WTC11 (cell line): ENCODE measurements at regions not wholly inside any gene's neighbourhood (a gene's known extent, or its start where the extent isn't known, plus 50 kb on each side); places are given as distances from the start of the nearest gene placed in this dataset.

Experiments
- ATAC-seq: fragments of 200-7000 bp; cut with Tn5 transposase; 2 replicates; pipeline ENCODE4 v1.10.0; 2021; ENCODE audit warnings: mild to moderate bottlenecking, moderate library complexity
- CTCF ChIA-PET: fragments of 300-600 bp; sonication (Branson Sonifier 250); formaldehyde crosslinking; loops from one replicate; lab custom pipeline; 2021; ENCODE audit warnings: antibody characterized with exemption; lab: Charles Lee
- POLR2A ChIA-PET: fragments of 350-600 bp; sonication (Branson Sonifier 250); formaldehyde crosslinking; loops from one replicate; lab custom pipeline; 2021; ENCODE audit warnings: antibody characterized with exemption; lab: Charles Lee
- DNase-seq: peaks from one replicate; pipeline ENCODE4 v3.0.0; 2021; ENCODE audit warnings: low spot score
- H3K27ac Mint-ChIP-seq: 2 replicates; pipeline ENCODE4 v1.8.0; 2021; ENCODE audit warnings: mixed read lengths
- H3K27me3 Mint-ChIP-seq: 2 replicates; pipeline ENCODE4 v1.8.0; 2021; ENCODE audit warnings: low read depth, mild to moderate bottlenecking, moderate library complexity, mixed read lengths
- H3K36me3 Mint-ChIP-seq: 2 replicates; pipeline ENCODE4 v1.8.0; 2021; ENCODE audit warnings: mixed read lengths
- H3K4me1 Mint-ChIP-seq: 2 replicates; pipeline ENCODE4 v1.8.0; 2022; ENCODE audit warnings: mixed read lengths
- H3K4me3 Mint-ChIP-seq: 2 replicates; pipeline ENCODE4 v1.8.0; 2021; ENCODE audit warnings: mild to moderate bottlenecking, moderate library complexity, mixed read lengths
- H3K9me3 Mint-ChIP-seq: 2 replicates; pipeline ENCODE4 v1.8.0; 2021; ENCODE audit warnings: mixed read lengths
- ELF4 ChIP-seq: sonication (generic); formaldehyde crosslinking; IDR thresholded peaks from 2 replicates; pipeline ENCODE4 v1.8.1; 2022; ENCODE audit warnings: low read depth, mild to moderate bottlenecking, moderate library complexity, missing genetic modification reagents
- FOXJ3 ChIP-seq: sonication (generic); formaldehyde crosslinking; IDR thresholded peaks from 2 replicates; pipeline ENCODE4 v1.9.0; 2021; ENCODE audit warnings: missing genetic modification reagents, mild to moderate bottlenecking, borderline replicate concordance
- FOXK1 ChIP-seq: sonication (generic); formaldehyde crosslinking; IDR thresholded peaks from 2 replicates; pipeline ENCODE4 v1.8.0; 2022; ENCODE audit warnings: mild to moderate bottlenecking, moderate library complexity, missing genetic modification reagents
- HMGA2 ChIP-seq: fragments of 250-450 bp; sonication (Bioruptor Pico); IDR thresholded peaks from 2 replicates; pipeline ENCODE4 v1.4.0; 2021; ENCODE audit warnings: mild to moderate bottlenecking, moderate library complexity
- MXD4 ChIP-seq: fragments of 250-450 bp; sonication (Bioruptor Pico); IDR thresholded peaks from 2 replicates; pipeline ENCODE4 v1.8.0; 2021; ENCODE audit warnings: mild to moderate bottlenecking, moderate library complexity, borderline replicate concordance
- NFATC4 ChIP-seq: fragments of 250-450 bp; sonication (Bioruptor Pico); IDR thresholded peaks from 2 replicates; pipeline ENCODE4 v1.9.0; 2021; ENCODE audit warnings: mild to moderate bottlenecking
- PRRX2 ChIP-seq: fragments of 250-450 bp; sonication (Bioruptor Pico); IDR thresholded peaks from 2 replicates; pipeline ENCODE4 v1.8.0; 2021; ENCODE audit warnings: mild to moderate bottlenecking
- SMAD3 ChIP-seq: sonication (generic); formaldehyde crosslinking; IDR thresholded peaks from 2 replicates; pipeline ENCODE4 v1.8.0; 2022; ENCODE audit warnings: missing genetic modification reagents, mild to moderate bottlenecking, borderline replicate concordance
- SMAD4 ChIP-seq: sonication (generic); formaldehyde crosslinking; IDR thresholded peaks from 2 replicates; pipeline ENCODE4 v1.8.0; 2022; ENCODE audit warnings: mild to moderate bottlenecking, missing genetic modification reagents
- ZNF219 ChIP-seq: sonication (generic); formaldehyde crosslinking; IDR thresholded peaks from 2 replicates; pipeline ENCODE4 v1.8.0; 2023; ENCODE audit warnings: missing genetic modification reagents, mild to moderate bottlenecking, borderline replicate concordance
- ZNF317 ChIP-seq: sonication (generic); formaldehyde crosslinking; IDR thresholded peaks from 2 replicates; pipeline ENCODE4 v1.8.1; 2023; ENCODE audit warnings: low read depth, mild to moderate bottlenecking, moderate library complexity, missing genetic modification reagents, borderline replicate concordance
- ZNF671 ChIP-seq: fragments of 250-450 bp; sonication (Bioruptor Pico); IDR thresholded peaks from 2 replicates; pipeline ENCODE4 v1.8.0; 2021; ENCODE audit warnings: mild to moderate bottlenecking
- TF ChIP-seq, protein P1 (sequence below): fragments of 200-600 bp; IDR thresholded peaks from 2 replicates; pipeline ENCODE4 v1.8.0; 2022; ENCODE audit warnings: antibody characterized with exemption
- TF ChIP-seq, protein P2 (sequence below): sonication (generic); formaldehyde crosslinking; IDR thresholded peaks from 2 replicates; pipeline ENCODE4 v1.8.0; 2022; ENCODE audit warnings: mild to moderate bottlenecking, missing genetic modification reagents
- TF ChIP-seq, protein P3 (sequence below): sonication (generic); formaldehyde crosslinking; IDR thresholded peaks from 2 replicates; pipeline ENCODE4 v1.8.0; 2023; ENCODE audit warnings: mild to moderate bottlenecking, missing genetic modification reagents
- TF ChIP-seq, protein P4 (sequence below): sonication (generic); formaldehyde crosslinking; IDR thresholded peaks from 2 replicates; pipeline ENCODE4 v1.8.1; 2022; ENCODE audit warnings: low read depth, missing genetic modification reagents, borderline replicate concordance
- TF ChIP-seq, protein P5 (sequence below): sonication (generic); formaldehyde crosslinking; IDR thresholded peaks from 2 replicates; pipeline ENCODE4 v1.8.1; 2023; ENCODE audit warnings: mild to moderate bottlenecking, missing genetic modification reagents
- TF ChIP-seq, protein P6 (sequence below): sonication (generic); formaldehyde crosslinking; IDR thresholded peaks from 2 replicates; pipeline ENCODE4 v1.8.1; 2022; ENCODE audit warnings: mild to moderate bottlenecking, moderate library complexity, missing genetic modification reagents
- TF ChIP-seq, protein P7 (sequence below): sonication (generic); formaldehyde crosslinking; IDR thresholded peaks from 2 replicates; pipeline ENCODE4 v1.8.1; 2023; ENCODE audit warnings: mild to moderate bottlenecking, missing genetic modification reagents, borderline replicate concordance

DNA sequence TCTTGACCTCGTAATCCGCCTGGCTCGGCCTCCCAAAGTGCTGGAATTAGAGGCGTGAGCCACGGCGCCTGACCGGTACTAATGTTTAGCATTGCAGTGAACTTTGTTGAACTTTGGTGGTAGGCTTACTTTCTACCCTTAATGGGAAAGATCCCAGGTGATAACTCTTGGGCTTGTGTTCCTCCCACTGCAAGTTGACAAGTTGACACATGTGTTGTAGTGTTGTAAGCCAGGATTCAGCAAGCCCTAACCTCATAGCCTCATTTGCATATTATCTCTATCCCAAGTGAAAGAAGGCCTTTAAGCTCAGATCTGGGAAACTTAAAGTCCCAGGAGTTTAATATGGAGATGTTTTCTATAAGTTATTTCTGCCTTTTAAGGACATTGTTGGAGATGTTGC lies 80.0 kb upstream of the CLCN4 start (continued):
- TF ChIP-seq, protein P1, sequence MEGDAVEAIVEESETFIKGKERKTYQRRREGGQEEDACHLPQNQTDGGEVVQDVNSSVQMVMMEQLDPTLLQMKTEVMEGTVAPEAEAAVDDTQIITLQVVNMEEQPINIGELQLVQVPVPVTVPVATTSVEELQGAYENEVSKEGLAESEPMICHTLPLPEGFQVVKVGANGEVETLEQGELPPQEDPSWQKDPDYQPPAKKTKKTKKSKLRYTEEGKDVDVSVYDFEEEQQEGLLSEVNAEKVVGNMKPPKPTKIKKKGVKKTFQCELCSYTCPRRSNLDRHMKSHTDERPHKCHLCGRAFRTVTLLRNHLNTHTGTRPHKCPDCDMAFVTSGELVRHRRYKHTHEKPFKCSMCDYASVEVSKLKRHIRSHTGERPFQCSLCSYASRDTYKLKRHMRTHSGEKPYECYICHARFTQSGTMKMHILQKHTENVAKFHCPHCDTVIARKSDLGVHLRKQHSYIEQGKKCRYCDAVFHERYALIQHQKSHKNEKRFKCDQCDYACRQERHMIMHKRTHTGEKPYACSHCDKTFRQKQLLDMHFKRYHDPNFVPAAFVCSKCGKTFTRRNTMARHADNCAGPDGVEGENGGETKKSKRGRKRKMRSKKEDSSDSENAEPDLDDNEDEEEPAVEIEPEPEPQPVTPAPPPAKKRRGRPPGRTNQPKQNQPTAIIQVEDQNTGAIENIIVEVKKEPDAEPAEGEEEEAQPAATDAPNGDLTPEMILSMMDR = no peak
- TF ChIP-seq FOXJ3 (CRISPR knock-in tag) (no peak), HMGA2 (CRISPR knock-in tag) (no peak), PRRX2 (CRISPR knock-in tag) (no peak)
- TF ChIP-seq, all 79 proteins: peak for 0

DNA sequence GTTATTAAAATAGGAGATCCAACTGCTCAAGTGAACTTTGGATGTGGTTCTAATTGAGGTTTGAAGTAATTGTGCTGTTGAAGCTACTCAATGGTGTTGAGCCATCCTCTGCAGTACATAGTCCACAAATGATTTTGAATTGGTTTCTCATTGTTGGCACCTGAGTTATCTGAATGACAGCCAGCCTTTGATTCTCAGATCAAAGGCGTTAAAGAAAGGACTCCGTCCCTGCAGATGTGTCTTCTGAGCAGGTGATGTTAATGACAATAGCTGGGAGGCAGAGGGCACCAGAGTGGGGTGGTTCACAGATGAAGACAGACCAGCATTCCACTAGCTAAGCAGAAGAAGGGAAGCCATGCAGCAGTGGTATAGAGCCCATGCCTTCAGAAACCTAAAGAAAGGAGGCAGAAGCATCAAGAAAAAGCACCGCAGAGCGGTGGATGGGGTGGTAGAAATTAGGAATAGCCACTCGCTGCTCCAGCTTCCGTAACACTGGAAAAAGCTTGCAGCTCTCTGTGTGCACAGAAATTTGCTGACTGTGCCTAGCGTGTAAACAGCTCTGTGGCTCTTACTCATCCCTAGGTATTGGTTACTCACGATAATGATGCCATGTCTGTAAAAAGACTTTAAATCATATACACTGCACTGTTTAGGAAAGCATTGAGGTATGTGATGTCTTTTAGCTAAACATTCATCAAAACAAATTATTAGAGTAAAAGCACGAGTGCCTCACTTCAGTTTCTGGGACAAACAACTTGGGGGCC lies 79.2 kb upstream of the CLCN4 start:
- no peak overlapping the region for H3K4me3 Mint-ChIP-seq
- H3K27ac Mint-ChIP-seq = no peak overlapping the region; the same call in 1 of the 2 replicates
- H3K36me3 Mint-ChIP-seq = peaks cover 9% of the 10 kb centered on the region
- ATAC-seq = peak; percentile 52
- no peaks in the 10 kb centered on the region for H3K27me3 Mint-ChIP-seq
- peaks cover 28% of the 10 kb centered on the region for H3K4me1 Mint-ChIP-seq
- no peak for DNase-seq
- CTCF ChIA-PET = interaction anchor here (1.0 to 1.3 kb wide), 3 partner anchors 15 to 66 kb away, joined by 3 to 5 read pairs (median 3); no protein-coding TSS in a partner anchor
- POLR2A ChIA-PET = interaction anchor here (0.5 kb wide), 1 partner anchor 8 kb away, joined by 3 read pairs; no protein-coding TSS in a partner anchor
- TF ChIP-seq SMAD4 (CRISPR knock-in tag) = no peak
- TF ChIP-seq FOXK1 = no peak
- no peak for TF ChIP-seq MXD4 (CRISPR knock-in tag)
- TF ChIP-seq ZNF671 (CRISPR knock-in tag) = no peak
- TF ChIP-seq ZNF317 (CRISPR knock-in tag) = no peak
- TF ChIP-seq, protein P2, sequence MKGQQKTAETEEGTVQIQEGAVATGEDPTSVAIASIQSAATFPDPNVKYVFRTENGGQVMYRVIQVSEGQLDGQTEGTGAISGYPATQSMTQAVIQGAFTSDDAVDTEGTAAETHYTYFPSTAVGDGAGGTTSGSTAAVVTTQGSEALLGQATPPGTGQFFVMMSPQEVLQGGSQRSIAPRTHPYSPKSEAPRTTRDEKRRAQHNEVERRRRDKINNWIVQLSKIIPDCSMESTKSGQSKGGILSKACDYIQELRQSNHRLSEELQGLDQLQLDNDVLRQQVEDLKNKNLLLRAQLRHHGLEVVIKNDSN = no peak
- TF ChIP-seq, protein P3, sequence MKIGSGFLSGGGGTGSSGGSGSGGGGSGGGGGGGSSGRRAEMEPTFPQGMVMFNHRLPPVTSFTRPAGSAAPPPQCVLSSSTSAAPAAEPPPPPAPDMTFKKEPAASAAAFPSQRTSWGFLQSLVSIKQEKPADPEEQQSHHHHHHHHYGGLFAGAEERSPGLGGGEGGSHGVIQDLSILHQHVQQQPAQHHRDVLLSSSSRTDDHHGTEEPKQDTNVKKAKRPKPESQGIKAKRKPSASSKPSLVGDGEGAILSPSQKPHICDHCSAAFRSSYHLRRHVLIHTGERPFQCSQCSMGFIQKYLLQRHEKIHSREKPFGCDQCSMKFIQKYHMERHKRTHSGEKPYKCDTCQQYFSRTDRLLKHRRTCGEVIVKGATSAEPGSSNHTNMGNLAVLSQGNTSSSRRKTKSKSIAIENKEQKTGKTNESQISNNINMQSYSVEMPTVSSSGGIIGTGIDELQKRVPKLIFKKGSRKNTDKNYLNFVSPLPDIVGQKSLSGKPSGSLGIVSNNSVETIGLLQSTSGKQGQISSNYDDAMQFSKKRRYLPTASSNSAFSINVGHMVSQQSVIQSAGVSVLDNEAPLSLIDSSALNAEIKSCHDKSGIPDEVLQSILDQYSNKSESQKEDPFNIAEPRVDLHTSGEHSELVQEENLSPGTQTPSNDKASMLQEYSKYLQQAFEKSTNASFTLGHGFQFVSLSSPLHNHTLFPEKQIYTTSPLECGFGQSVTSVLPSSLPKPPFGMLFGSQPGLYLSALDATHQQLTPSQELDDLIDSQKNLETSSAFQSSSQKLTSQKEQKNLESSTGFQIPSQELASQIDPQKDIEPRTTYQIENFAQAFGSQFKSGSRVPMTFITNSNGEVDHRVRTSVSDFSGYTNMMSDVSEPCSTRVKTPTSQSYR (CRISPR knock-in tag) = no peak
- TF ChIP-seq NFATC4 = no peak
- no peak for TF ChIP-seq ELF4 (CRISPR knock-in tag)
- TF ChIP-seq, protein P4, sequence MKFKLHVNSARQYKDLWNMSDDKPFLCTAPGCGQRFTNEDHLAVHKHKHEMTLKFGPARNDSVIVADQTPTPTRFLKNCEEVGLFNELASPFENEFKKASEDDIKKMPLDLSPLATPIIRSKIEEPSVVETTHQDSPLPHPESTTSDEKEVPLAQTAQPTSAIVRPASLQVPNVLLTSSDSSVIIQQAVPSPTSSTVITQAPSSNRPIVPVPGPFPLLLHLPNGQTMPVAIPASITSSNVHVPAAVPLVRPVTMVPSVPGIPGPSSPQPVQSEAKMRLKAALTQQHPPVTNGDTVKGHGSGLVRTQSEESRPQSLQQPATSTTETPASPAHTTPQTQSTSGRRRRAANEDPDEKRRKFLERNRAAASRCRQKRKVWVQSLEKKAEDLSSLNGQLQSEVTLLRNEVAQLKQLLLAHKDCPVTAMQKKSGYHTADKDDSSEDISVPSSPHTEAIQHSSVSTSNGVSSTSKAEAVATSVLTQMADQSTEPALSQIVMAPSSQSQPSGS = no peak
- TF ChIP-seq, protein P5, sequence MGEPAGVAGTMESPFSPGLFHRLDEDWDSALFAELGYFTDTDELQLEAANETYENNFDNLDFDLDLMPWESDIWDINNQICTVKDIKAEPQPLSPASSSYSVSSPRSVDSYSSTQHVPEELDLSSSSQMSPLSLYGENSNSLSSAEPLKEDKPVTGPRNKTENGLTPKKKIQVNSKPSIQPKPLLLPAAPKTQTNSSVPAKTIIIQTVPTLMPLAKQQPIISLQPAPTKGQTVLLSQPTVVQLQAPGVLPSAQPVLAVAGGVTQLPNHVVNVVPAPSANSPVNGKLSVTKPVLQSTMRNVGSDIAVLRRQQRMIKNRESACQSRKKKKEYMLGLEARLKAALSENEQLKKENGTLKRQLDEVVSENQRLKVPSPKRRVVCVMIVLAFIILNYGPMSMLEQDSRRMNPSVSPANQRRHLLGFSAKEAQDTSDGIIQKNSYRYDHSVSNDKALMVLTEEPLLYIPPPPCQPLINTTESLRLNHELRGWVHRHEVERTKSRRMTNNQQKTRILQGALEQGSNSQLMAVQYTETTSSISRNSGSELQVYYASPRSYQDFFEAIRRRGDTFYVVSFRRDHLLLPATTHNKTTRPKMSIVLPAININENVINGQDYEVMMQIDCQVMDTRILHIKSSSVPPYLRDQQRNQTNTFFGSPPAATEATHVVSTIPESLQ (CRISPR knock-in tag) = no peak
- TF ChIP-seq ZNF219 (CRISPR knock-in tag) = no peak
- TF ChIP-seq SMAD3 (CRISPR knock-in tag) = no peak
- TF ChIP-seq, protein P6, sequence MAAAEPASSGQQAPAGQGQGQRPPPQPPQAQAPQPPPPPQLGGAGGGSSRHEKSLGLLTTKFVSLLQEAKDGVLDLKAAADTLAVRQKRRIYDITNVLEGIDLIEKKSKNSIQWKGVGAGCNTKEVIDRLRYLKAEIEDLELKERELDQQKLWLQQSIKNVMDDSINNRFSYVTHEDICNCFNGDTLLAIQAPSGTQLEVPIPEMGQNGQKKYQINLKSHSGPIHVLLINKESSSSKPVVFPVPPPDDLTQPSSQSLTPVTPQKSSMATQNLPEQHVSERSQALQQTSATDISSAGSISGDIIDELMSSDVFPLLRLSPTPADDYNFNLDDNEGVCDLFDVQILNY (CRISPR knock-in tag) = no peak
- TF ChIP-seq, protein P7, sequence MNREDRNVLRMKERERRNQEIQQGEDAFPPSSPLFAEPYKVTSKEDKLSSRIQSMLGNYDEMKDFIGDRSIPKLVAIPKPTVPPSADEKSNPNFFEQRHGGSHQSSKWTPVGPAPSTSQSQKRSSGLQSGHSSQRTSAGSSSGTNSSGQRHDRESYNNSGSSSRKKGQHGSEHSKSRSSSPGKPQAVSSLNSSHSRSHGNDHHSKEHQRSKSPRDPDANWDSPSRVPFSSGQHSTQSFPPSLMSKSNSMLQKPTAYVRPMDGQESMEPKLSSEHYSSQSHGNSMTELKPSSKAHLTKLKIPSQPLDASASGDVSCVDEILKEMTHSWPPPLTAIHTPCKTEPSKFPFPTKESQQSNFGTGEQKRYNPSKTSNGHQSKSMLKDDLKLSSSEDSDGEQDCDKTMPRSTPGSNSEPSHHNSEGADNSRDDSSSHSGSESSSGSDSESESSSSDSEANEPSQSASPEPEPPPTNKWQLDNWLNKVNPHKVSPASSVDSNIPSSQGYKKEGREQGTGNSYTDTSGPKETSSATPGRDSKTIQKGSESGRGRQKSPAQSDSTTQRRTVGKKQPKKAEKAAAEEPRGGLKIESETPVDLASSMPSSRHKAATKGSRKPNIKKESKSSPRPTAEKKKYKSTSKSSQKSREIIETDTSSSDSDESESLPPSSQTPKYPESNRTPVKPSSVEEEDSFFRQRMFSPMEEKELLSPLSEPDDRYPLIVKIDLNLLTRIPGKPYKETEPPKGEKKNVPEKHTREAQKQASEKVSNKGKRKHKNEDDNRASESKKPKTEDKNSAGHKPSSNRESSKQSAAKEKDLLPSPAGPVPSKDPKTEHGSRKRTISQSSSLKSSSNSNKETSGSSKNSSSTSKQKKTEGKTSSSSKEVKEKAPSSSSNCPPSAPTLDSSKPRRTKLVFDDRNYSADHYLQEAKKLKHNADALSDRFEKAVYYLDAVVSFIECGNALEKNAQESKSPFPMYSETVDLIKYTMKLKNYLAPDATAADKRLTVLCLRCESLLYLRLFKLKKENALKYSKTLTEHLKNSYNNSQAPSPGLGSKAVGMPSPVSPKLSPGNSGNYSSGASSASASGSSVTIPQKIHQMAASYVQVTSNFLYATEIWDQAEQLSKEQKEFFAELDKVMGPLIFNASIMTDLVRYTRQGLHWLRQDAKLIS (CRISPR knock-in tag) = no peak
- H3K9me3 Mint-ChIP-seq = no peaks in the 10 kb centered on the region
